NCI-H1417 (cell line): ENCODE measurements at regions not wholly inside any gene's neighbourhood (a gene's known extent, or its start where the extent isn't known, plus 50 kb on each side); places are given as distances from the start of the nearest gene placed in this dataset.

Source experiments
- DNase-seq, 3 experiments: peaks; one replicate each; lab custom pipeline; 2025; lab: John Stamatoyannopoulos, UW

DNA sequence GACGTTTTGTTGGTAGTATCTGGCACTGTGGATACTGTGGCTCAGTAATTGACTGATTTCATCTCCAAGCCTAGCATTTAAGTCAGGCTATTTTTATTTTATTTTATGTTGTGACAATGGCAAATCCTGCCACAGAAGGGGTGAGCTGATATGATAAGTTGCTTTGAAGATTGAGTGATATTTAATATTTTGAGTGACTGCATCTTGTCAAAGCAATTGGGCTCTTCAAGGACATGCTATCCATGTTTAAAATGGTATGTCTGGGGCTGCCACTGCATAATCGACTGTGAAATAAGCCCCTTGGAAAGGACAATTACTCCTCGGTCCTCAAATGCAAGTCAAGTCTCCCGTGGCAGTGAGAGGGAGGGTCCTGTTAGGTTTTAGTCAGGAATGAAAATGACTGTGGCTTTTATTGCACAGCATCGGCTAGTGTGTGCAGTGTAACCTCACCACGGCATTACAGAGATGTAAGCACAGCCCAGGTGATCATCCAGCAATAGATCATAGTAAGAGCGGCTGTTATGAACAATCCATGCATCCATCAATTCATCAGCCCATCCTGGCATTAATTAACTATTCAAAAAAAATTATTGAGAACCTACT lies 178.2 kb downstream of the GBA3 start:
- DNase-seq, result no peak

DNA sequence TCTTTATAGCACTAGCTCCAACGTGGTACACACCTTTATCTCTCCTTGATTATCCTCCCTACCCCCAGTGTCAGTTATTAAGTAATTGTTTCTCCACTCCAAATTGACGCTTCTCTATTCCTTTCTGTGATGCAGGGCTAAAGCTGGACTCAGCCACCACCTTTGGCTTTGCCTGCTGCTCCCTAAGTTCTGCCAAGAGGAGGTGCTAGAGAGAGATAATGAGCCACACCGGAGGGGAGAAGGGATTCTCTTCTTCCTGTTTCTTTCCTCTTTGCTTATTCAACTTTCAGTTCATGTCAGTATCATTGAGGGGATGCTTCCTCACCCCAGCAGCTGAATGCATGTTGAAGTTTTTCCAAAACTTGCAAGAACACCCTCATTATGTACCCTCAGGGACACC lies 176.5 kb downstream of the GBA3 start:
- no peak for DNase-seq
